Fibroblast of villous mesenchyme (primary cell): ENCODE measurements at regions not wholly inside any gene's neighbourhood (a gene's known extent, or its start where the extent isn't known, plus 50 kb on each side); places are given as distances from the start of the nearest gene placed in this dataset.

ENCODE experiments used
- DNase-seq: peaks from one replicate; pipeline ENCODE4 v3.0.0-alpha.2; 2010; ENCODE audit warnings: low read depth
- H3K4me3 ChIP-seq: 2 replicates; pipeline ENCODE4 v1.5.1; 2011; ENCODE audit warnings: low read depth, mild to moderate bottlenecking, low read length
- CTCF ChIP-seq: IDR thresholded peaks from 2 replicates; pipeline ENCODE4 v1.5.1; 2012; ENCODE audit warnings: low read depth, mild to moderate bottlenecking, low read length; ENCODE audit not compliant: insufficient read depth

DNA sequence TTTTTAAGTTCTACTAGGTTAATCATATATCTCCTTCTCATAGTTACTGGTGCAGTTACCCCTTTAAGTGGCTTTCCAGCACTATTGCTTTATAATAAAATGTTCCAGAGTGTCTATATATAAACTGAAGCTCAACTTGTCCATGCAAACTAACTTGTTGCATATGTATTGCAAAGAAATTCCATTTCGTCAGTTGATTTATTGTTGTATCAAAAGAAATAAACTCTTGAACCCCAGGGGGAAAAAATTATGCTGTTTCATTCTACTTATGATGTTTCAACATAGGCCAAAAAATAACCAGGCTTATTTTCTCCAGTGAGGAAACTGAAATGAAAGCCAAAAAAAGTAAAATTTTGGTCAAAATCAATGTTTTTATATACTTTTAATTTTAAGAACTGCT, 491.9 kb downstream of the NR4A2 start:
- TF ChIP-seq CTCF = no peak
- no peak for DNase-seq
- no peak overlapping the region for H3K4me3 ChIP-seq

- no peak for DNase-seq
- H3K4me3 ChIP-seq = no peak overlapping the region
- no peak for TF ChIP-seq CTCF
These were observed 492.5 kb downstream of the NR4A2 start for GRCh38 chr2:155839991-155840390.

- DNase-seq = no peak
- no peak for TF ChIP-seq CTCF
- H3K4me3 ChIP-seq = no peak overlapping the region
These were observed 493.1 kb downstream of the NR4A2 start for GRCh38 chr2:155839436-155839835.

DNA sequence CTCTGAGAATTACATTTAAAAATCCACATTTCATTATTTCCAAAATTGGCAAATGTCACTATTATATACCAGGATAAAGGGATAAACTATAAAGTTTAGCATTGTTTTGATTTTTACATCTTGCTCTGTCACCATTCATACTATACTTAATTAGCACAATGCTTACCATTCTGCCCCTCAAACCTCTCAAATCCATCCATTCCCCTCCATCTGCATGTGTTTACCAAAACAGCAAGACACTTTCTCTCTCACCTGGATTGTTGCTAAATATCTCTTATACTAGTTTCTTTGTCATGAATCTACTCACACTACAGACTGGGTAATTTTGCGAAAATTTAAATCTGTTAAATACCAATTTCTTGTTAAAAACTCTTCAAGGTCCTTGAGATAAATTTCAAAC, 496.1 kb downstream of the NR4A2 start:
- no peak overlapping the region for H3K4me3 ChIP-seq
- TF ChIP-seq CTCF = no peak
- DNase-seq = no peak

GRCh38 chr2:155830817-155831579, 501.5 kb downstream of the NR4A2 start:
- TF ChIP-seq CTCF = no peak

DNA sequence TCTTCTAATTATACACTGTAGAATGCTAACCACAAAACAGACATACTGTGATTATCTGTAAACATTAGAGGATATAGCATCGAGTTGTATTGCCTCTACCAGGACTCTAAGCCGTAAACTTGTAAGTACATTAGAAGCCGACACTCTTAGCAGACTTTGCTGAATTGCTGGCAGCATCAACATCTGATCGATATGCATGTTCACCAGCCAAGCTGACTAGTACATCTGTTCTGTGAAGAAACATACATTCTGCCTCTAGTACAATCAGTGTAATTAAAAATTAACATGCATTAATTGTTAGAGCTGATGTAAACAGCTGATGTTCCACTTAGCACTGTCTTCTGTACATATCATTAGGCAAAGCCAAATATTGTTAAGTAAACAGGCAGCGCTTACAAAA, 502.2 kb downstream of the NR4A2 start:
- no peak for DNase-seq

More at GRCh38 chr2:155830817-155831579, 501.5 kb downstream of the NR4A2 start:
- no peak overlapping the region for H3K4me3 ChIP-seq
- DNase-seq = no peak

More for the DNA sequence above, 502.2 kb downstream of the NR4A2 start:
- no peak overlapping the region for H3K4me3 ChIP-seq
- no peak for TF ChIP-seq CTCF
